ENCODE measurements at regions not wholly inside any gene's neighbourhood (a gene's known extent, or its start where the extent isn't known, plus 50 kb on each side); places are given as distances from the start of the nearest gene placed in this dataset.

DNA sequence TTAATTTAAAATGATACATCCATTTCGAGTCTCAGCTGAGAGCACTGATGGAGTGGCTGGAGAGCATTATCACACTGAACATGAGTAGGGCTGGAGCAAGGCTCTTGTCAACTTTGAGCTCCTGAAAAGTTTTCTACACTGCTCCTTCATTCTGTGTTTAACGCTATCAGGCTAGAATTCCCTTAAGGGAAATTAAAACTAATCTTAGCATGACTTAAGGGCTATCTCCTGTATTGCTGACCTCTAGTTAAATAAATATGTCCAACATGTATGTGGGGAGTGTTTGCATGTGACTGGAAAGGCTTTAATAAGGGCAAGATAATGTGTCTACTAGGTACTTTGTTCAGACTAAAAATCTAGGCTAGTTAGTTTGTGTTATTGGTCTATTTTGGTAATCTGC, 116.7 kb upstream of the CAND1 start:
- no peak overlapping the region for H3K27ac Mint-ChIP-seq
- H4K5ac ChIP-seq (ENCODE audit: insufficient read length, low read depth, low read length), result no peak overlapping the region
- H3K27me3 ChIP-seq (ENCODE audit: insufficient read depth, low read length), result no peaks in the 10 kb centered on the region
- H3K4me1 Mint-ChIP-seq, result no peaks in the 10 kb centered on the region
- H3K36me3 Mint-ChIP-seq (ENCODE audit: insufficient read depth in 1 of 3, low read depth in 3 of 3), result no peaks in the 10 kb centered on the region
- H3K4me2 ChIP-seq (ENCODE audit: insufficient read depth, insufficient read length, low read length), result no peak overlapping the region
- WGBS (ENCODE audit: extremely low coverage, insufficient read length, low lambda C conversion rate), result no CpG with 5 or more reads among the region's 2 CpGs
- no peak overlapping the region for H3T11ph ChIP-seq (ENCODE audit: low read length)
- no peak overlapping the region for H2BK12ac ChIP-seq (ENCODE audit: insufficient read length, low read depth, low read length)
- H3K79me2 ChIP-seq (ENCODE audit: insufficient read depth, low read length), result no peaks in the 10 kb centered on the region
- no peak overlapping the region for H3K4me3 Mint-ChIP-seq
- no peak overlapping the region for H3K56ac ChIP-seq (ENCODE audit: insufficient read length, low read depth, low read length)
- H4K91ac ChIP-seq (ENCODE audit: insufficient read length, low read depth, low read length), result no peak overlapping the region
- no peaks in the 10 kb centered on the region for H3K9me3 ChIP-seq (ENCODE audit: control insufficient read depth, low read depth, low read length)
- H3K4me1 ChIP-seq (ENCODE audit: insufficient read depth, low read length), result no peaks in the 10 kb centered on the region
- H3K14ac ChIP-seq (ENCODE audit: insufficient read depth, low read length), result no peak overlapping the region
- TF ChIP-seq, protein P1, sequence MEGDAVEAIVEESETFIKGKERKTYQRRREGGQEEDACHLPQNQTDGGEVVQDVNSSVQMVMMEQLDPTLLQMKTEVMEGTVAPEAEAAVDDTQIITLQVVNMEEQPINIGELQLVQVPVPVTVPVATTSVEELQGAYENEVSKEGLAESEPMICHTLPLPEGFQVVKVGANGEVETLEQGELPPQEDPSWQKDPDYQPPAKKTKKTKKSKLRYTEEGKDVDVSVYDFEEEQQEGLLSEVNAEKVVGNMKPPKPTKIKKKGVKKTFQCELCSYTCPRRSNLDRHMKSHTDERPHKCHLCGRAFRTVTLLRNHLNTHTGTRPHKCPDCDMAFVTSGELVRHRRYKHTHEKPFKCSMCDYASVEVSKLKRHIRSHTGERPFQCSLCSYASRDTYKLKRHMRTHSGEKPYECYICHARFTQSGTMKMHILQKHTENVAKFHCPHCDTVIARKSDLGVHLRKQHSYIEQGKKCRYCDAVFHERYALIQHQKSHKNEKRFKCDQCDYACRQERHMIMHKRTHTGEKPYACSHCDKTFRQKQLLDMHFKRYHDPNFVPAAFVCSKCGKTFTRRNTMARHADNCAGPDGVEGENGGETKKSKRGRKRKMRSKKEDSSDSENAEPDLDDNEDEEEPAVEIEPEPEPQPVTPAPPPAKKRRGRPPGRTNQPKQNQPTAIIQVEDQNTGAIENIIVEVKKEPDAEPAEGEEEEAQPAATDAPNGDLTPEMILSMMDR (conservative IDR thresholded peaks at IDR 0.05), result no peak
- no peak for DNase-seq
- no peak overlapping the region for H3K23ac ChIP-seq (ENCODE audit: insufficient read length, low read depth, low read length)
- no peaks in the 10 kb centered on the region for H3K79me1 ChIP-seq (ENCODE audit: insufficient read depth, low read depth, low read length, poor library complexity, severe bottlenecking)
- H4K20me1 ChIP-seq (ENCODE audit: control insufficient read depth, insufficient read depth, insufficient read length), result no peaks in the 10 kb centered on the region
- H3K4ac ChIP-seq (ENCODE audit: low read depth, low read length), result no peak overlapping the region
- no peak overlapping the region for H4K8ac ChIP-seq (replicated peaks; ENCODE audit: insufficient read length, low read depth, low read length)
- no peak overlapping the region for H3K9ac ChIP-seq (ENCODE audit: extremely low read depth, insufficient read length, low read length)
- H3K27ac ChIP-seq (ENCODE audit: insufficient read length, low read depth, low read length), result no peak overlapping the region
- no peaks in the 10 kb centered on the region for H3K9me3 Mint-ChIP-seq
- no peaks in the 10 kb centered on the region for H3K27me3 Mint-ChIP-seq (ENCODE audit: low read depth)
- H2BK20ac ChIP-seq (ENCODE audit: low read depth, low read length, poor library complexity, severe bottlenecking), result no peak overlapping the region
- no peak overlapping the region for H2BK5ac ChIP-seq (ENCODE audit: insufficient read length, low read length)
- no peak overlapping the region for H2AFZ ChIP-seq (ENCODE audit: low read length)
- H2AK5ac ChIP-seq (ENCODE audit: insufficient read length, low read length), result no peak overlapping the region
- no peak overlapping the region for H2BK120ac ChIP-seq (ENCODE audit: low read depth, low read length, poor library complexity, severe bottlenecking)
- no peak overlapping the region for H3K18ac ChIP-seq (ENCODE audit: insufficient read length, low read depth, low read length)
- H3K23me2 ChIP-seq (ENCODE audit: insufficient read length, low read depth, low read length, poor library complexity, severe bottlenecking), result no peaks in the 10 kb centered on the region
- no peak overlapping the region for H2BK15ac ChIP-seq (ENCODE audit: low read depth, low read length)
